NCI-H128 (cell line): ENCODE measurements at regions not wholly inside any gene's neighbourhood (a gene's known extent, or its start where the extent isn't known, plus 50 kb on each side); places are given as distances from the start of the nearest gene placed in this dataset.

Experiments
- DNase-seq: peaks from one replicate; lab custom pipeline; 2025; ENCODE audit not compliant: unreplicated experiment; lab: John Stamatoyannopoulos, UW

DNA sequence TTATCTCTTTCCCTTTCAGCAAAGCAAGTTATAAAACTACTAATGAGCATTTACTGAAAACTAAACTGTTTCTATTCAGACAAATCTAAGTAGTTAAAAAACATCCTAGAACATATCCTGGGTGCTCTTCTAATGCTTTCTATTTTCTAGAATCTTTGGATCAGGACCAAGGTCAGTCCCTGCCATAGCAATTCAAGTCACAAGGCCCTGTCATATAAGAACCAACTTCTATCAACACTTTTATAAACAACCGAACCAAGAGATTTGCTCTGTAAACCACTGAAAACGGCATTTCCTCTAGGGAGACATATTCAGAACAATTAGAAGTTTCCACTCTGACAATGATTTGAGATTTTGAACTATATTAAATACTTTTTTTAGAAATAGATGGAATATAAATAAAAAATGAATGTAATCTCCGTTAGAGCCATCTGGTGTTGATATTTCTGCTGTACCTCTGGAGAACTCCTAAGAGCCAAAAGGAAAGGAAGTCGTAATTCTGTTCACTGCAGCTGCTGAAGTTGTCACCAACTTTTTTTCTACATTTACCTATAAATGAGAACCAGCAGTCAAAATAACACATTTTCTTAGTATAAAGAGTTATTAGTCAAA is 51.4 kb upstream of the LGSN start:
- DNase-seq = no peak

DNA sequence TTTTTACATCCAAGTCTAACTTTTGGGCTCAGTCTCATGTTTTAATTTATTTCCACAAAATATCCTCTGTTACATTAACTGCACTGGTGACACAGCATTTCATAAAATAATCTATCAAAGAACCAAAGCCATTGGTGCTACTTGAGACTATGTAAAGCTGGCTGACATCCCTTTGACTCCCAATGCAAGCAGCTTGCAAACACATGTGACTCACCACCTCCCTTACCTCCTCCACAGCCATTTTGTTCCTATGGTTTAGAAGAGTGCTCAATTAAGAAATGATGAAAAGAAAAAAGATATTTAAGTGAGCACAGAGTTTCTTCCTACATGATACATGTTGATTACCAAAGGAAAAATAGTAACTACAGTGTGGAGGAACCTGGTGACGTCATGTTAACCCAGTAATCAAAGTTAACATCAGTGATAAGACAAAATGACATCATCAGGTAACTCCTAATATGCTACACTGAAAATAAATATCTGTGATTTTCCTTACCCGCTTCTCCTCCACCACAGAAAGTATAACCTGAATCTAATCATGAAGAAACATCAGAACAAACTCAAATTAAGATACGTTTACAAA is 53.3 kb upstream of the LGSN start:
- DNase-seq = no peak

DNA sequence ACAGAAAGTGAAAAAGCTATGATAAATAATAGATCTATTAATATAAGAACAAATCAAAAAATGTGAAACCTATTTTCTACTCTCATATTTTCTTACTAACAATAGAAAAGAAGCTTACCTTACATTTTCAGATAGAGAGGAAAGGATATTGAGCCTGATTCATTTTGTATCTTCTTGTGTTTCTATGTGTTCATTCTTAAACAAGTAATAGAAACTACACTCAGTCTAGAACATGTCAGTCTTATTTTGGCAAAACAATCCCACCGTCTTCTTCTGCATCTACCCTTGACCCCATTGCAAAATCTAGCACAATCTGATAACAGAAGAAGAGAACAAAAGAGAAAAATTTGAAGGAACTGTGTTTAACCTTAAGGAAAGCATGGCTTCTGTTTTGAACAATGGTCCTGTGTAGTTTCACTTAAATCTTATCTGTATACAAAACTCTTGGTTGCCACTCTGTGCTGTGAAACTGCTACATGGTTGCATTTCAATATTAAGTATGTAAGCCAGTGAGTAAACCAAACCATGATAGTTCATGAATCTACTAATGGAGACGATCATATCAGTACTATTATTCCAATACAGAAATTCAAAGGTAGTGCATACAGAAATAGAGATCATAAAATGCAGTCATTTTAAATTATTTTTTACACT is 69.5 kb upstream of the LGSN start:
- DNase-seq = no peak

DNA sequence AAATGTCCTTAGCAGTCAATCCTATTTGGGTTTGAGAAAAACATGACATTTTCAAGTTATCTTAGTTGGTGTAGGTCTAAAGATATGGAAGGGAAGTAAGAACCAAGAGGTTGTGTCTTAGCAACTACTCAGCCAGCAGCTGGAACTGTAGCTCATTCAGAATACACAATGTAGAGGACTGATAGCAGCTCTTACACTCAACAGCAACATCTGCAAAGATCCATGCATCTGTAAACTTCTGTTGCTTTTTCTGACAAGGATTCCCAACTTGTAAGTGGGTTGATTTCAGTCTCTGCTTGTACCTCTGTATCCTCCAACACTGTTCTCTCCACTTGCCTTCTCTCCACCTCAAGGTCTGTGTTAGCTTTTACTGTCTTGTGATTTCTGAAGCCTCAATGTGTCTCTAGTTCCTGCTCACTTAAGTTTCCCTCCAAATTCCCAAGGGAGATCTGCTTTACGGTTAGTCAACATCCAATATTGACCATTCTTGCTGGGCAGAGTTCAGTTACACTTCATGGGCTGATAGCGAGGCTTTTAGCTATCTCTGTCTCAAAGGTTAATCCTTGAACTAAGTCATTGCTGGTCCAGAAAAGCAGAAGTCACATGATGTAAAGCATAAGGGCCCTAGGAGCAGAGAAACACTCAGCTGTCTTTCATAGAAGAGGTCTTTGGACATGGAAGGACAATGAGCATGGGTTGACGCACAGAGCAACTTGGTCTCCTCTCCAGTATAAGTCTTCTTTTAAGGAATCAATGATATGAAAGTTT is 71.6 kb upstream of the LGSN start:
- no peak for DNase-seq

DNA sequence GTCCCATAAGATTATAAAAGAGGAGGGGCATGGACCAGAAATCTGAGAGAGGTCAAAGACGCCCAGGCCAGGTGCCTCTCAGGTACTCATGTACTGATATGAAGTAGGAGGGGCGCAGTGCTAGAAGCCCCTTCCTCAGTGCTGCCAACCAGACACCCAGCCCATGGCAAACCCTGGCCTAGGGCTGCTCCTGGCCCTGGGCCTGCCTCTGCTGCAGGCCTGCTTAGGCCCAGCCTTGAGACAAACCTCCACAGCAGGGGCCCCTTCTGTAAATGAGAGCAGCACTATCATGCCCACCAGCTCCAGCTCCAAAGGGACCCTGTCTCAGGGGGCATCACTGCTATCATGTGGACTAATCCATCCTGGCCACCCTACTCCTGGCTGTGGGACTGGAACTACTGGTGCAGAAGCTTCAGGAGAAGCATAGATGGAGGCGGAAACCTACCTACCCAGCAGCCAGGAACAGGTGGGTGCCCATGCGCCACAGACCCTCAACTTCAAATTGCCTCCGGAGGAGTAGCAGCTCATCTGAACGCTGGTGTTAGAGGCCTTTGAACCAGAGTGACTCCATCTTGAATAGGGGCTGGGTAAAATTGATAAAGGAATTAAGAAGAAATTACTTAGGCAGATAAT is 72.4 kb upstream of the LGSN start:
- DNase-seq = no peak

DNA sequence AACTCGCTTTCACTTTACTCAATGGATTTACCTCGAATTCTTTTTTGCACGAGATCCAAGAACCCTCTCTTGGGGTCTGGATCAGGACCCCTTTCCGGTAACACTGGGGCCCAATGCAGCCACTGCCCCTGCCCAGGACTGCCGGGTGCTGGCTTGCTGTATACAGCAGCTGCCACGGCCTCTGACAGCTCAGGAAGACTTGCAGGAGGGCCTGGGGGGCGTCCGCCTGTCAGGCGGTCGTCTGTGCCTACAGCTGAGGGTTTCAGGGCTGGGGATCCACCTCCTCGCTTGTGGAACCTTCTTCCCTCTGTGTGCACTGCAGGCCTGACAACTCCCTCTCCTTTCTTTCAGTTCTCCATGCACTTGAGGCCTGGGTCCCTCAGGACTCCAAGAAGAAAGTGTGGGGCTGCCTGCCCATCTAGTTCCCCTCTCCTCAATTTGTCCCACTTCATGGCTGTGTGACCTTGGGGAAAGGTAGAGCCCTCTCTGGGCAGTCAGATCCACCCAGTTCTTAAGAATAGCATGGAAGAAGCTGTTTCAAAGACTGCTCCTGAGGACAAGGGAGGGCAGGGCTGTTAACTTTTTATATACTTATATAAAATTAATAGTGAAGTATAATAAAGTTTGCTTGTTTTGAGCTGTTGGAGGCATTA is 75.0 kb upstream of the LGSN start:
- DNase-seq = no peak

DNA sequence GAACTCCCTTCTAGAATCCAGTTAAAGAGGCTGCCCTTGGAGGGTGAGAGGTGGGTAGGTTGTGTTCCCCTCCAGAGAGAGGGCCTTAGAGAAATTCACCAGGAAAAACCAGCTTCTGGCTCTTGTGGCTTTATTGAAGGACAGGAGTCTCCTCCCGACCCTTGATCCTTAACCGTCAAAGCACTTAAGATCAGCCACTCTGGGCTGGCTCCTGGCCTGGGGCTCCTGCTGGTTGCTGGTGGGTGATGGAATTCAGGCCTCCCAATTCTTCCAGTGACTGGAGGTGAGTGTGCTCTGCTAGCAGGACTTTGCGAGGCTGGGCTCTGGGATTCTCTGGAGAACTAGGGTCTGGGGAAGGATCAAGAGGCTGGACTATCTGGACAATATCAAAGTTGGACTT is 75.6 kb upstream of the LGSN start:
- DNase-seq = no peak

DNA sequence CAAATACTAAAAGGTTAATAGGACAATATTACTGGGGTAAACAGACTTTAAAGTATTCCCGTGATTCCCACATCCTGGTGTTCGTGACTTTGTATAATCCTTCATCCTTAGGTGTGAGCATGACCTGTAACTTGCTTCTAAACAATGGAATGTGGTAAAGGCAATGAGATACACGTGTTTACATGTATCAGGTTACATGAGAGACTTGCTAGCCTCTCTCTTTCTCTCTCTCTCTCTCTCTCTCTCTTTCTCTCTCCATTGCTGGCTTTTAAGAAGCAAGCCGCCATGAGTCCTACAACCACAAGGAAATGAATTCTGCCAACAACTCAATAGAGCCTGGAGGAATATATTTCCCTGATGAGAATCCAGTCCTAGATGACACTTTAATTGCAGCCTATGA is 83.9 kb upstream of the LGSN start:
- DNase-seq = no peak

DNA sequence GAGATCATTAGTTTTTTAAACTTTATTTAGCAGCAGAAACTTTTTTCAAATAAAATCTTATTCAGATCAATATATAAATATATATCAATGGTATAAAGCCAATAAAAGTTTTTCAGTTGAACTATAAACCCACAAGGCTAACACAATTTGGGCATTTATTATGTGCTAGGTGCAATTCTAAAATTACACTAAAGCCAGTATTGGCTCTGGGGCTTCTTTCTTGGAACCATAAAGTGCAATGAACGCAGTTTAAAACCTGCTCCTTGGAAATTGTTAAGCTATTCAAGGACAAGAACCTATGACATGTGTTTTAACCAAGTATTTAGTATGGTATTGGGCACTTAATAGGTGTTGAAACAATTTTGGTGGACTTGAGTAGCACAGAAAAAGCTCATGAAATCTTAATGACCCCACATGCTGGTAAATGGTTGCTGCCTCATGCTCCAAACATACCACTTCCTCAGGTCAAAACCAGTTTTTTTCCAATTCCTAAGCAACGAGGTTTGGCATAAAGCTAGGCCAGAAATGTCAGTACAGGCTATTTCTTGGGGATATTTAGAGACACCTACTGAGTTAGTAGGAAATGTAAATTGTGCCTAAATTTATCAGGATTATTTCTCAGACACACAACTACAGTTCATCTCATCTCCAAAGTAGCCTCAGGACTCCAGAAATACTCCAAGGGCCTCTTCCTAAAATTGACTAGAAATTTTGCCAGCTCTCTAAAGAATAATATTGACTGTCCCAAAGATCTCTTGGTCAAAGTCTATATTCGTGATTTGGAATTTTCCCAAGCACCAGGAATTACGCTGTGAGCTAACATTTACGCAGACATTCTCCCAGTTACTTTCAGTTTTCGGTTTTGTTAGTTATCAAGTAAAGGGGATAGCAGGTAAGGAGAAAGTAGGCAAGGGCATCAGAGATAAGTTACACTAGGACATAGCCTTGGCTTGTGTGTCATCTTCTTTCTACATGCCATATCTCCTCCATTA is 90.9 kb upstream of the LGSN start:
- DNase-seq = no peak

DNA sequence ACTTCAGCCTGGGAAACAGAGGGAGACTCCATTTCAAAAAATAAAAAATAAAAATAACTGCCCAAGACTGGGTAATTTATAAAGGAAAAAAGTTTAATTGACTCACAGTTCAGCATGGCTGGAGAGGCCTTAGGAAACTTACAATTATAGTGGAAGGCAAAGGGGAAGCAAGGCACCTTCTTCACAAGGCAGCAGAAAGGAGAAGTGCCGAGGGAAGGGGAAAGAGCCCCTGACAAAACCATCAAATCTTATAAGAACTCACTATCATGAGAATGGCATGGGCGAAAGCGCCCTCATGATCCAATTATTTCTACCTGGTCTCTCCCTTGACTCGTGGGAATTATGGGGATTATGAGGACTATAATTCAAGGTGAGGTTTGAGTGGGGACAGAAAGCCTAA is 95.5 kb upstream of the LGSN start:
- DNase-seq = no peak

DNA sequence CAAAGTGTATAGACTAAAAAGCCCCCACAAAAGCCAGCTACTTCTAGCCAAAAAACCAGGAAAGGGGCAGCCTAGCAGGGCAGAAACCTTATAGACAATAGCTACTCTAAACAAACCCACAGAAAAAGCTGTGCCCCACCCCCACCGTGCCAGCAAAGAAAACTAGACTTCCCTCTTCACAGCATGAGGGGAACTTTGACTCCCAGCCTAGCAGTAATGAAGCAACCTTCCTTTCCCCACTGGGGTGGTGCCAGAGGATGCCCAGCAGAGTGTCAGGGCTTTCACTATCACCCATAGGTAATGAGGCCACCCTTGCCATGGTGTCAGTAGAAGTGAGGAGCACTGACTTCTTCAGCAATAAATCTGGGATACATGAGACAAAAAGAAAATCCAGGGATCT is 99.0 kb upstream of the LGSN start:
- no peak for DNase-seq

DNA sequence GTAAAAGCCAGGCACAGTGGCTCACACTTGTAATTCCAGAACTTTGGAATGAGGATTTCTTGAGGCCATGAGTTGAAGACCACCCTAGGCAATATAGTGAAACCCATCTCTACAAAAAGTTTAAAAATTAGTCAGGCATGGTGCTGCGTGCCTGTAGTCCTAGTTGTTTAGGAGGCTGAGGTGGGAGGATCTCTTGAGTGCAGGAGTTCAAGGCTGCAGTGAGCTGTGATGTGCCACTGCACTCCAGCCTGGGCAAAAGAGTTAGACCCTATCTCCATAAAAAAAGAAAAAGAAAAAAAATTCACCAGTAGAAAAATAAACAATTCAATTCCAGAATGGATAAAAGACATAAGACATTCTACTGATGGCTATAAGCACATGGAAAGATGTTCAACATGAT is 104.9 kb upstream of the LGSN start:
- DNase-seq = no peak

DNA sequence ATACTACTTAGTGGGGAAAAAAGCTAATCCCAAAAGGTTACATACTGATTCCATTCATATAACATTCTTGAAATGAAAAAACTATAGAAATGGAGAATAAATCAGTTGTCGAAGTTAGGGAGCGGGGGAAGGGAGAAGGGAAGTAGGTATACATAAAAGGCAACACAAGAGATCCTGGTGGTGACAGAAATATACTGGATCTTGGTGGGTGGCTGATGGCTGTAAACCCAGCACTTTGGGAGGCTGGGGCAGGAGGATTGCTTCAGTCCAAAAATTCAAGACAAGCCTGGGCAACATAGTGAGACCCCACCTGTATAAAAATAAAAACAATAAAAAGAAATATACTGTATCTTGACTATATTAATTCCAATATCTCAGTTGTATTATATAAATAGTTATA is 105.7 kb upstream of the LGSN start:
- DNase-seq = no peak

DNA sequence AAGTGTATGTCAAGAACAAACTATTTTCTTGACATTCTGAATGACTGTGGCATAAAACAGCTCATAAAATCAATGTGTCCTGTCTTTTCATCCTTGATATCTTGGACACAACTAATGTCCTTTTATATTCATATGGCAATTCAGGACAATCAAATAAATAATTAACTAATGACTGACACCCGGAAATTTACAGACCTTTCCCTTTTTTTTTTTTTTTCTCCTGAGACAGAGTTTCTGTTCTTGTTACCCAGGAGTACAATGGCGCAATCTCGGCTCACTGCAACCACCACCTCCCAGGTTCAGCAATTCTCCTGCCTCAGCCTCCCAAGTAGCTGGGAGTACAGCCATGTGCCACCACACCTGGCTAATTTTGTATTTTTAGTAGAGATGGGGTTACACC is 107.1 kb upstream of the LGSN start:
- no peak for DNase-seq

DNA sequence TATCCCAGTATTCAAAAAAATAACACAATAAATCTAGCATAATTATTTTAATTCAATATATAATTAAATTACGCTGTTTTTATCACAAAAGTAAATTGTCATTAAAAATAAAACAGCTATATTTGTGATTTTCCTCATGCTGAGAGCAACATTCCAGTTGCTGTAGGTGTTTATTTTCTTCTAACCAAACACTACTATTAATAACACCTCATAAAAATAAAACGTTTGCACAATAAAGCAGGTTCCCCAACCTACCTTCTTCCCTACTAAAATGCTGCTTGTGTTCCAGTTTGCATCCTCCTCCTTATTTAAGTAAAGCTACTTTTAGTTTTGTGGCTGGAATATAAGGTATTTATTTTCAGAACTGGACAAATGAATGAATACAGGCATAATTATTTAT is 108.2 kb upstream of the LGSN start:
- no peak for DNase-seq

DNA sequence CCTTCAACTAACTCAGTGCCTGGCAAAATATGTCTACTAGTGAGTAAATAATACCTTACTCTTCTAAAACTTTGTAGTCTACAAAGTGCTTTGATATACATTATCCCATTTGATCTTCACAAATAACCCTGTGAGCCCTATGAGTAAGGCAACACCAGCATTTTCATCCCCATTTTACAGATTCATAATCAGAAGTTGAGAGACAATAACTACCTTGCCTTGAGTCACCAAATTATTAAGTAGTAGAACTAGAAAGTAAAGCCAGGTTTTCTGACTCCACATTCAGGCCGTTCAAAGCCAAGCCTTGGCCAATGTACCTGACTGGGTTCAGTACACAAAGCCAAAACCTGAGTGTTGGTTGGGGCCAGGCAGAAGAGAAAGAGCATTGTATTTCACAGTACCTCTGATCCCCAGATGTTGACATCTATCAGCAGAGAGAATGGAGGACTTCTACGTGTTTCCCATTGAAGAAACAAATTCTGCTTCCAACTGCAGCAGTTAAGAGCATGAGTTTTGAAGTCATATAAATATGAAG is 111.3 kb upstream of the LGSN start:
- DNase-seq = no peak

DNA sequence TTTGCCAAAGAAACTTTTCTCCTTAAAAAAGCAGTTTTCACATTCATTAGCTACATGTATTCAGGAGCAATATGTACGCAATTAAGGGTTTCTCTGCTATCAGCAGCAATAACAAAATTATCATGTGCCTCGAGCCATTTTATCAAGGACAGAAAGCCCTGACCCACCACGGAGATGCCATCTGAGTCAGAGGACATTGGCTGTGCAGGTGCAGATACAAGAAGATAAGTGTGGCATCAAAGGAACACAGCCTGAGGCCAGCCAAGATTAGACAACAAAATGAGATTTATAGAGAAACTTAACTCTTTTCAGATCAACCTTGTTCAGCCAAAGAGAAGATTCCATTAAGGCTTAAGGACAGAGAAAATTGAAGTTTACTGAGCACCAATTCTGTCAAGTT is 115.2 kb upstream of the LGSN start:
- DNase-seq = no peak

DNA sequence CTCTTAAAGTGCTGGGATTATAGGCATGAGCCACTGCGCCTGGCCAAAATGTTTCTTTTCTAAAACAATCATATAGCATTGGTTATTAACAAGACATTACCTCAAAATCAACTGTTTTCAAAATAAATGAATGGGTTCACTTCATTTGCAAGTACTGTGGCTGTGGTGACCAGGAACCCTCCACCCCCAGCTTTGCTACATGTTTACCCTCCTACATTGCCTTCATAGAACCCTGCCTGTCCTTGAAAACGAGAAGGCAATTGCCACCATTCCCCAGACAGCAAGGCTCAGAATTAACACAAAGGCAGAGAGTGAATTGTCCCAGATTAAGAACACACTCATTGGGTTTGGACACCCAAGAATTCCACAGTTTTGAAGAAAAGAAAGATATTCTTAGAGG is 116.6 kb upstream of the LGSN start:
- no peak for DNase-seq

DNA sequence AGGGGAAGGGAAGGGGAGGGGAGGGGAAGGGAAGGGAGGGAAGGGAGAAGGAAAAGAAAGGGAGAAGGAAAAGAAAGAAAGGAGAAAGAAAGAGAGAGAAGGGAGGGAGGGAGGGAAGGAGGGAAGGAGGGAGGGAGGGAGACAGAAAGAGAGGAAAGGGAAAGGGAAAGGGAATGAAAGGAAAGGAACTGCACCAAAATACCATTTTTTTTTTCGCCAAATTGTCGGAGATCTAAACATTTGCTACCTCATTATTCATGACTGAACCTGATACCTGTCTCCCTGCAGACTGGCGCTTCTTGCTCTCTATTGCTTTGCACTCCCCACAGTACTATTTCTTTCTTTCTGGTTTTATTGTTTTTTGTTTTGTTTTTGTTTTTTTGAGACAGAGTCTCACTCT is 117.3 kb upstream of the LGSN start:
- no peak for DNase-seq

DNA sequence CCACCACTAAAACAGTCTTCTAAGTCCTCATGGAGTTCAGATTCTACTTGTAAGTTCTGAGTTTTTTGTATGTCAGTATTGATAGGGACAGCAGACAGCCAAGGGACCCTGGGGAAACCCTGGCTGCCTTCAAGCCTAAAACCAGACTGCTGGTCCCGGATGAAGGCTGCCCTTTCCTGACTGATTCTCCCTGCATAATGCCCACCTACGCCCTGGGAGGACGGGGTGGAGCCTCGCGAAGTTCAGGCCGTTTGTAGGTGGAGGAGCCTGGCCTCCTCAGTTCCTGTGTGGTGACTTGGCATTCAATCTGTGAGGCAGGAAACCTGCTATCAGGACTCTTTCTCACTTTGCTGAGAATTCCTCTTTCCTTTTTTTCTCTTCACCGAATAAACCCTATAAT is 120.3 kb upstream of the LGSN start:
- DNase-seq = no peak
